ENCODE measurements at regions not wholly inside any gene's neighbourhood (a gene's known extent, or its start where the extent isn't known, plus 50 kb on each side); places are given as distances from the start of the nearest gene placed in this dataset.

- ChIA-PET POLR2A (no interaction called here), CTCF (no interaction called here)
- DNase-seq (ENCODE audit: low read depth, low spot score), result no peak
- intact Hi-C loops (cut with micrococcal nuclease; ENCODE audit: unreplicated experiment), result no loop called here
- Histone ChIP-seq H3K27me3 (ENCODE audit: control insufficient read depth, insufficient read depth, low read length) (no peaks in the 10 kb centered on the region; the same call in none of the 2 replicates), H3K27ac (ENCODE audit: low read length) (no peak overlapping the region), H3K9me3 (ENCODE audit: control insufficient read depth, insufficient read depth, low read depth, low read length) (no peaks in the 10 kb centered on the region), H3K4me1 (ENCODE audit: control insufficient read depth, insufficient read depth, low read length) (no peaks in the 10 kb centered on the region), H3K4me3 (ENCODE audit: low read depth in 2 of 2, low read length in 2 of 2) (no peak overlapping the region), H3K36me3 (ENCODE audit: control insufficient read depth, insufficient read depth, low read length) (no peaks in the 10 kb centered on the region)
- BruUV-seq (replicated peaks), result no TSS peak
- ATAC-seq, result no peak
- no peak for TF ChIP-seq POLR2AphosphoS5 (IDR thresholded peaks at IDR 0.05; ENCODE audit: low read depth, low read length)
- no peak for TF ChIP-seq SIN3A (IDR thresholded peaks at IDR 0.05; ENCODE audit: borderline replicate concordance, insufficient read depth, low read depth, low read length)
- TF ChIP-seq TCF7L2 (IDR thresholded peaks at IDR 0.05; ENCODE audit: low read depth, low read length), result no peak
- TF ChIP-seq, protein P1, sequence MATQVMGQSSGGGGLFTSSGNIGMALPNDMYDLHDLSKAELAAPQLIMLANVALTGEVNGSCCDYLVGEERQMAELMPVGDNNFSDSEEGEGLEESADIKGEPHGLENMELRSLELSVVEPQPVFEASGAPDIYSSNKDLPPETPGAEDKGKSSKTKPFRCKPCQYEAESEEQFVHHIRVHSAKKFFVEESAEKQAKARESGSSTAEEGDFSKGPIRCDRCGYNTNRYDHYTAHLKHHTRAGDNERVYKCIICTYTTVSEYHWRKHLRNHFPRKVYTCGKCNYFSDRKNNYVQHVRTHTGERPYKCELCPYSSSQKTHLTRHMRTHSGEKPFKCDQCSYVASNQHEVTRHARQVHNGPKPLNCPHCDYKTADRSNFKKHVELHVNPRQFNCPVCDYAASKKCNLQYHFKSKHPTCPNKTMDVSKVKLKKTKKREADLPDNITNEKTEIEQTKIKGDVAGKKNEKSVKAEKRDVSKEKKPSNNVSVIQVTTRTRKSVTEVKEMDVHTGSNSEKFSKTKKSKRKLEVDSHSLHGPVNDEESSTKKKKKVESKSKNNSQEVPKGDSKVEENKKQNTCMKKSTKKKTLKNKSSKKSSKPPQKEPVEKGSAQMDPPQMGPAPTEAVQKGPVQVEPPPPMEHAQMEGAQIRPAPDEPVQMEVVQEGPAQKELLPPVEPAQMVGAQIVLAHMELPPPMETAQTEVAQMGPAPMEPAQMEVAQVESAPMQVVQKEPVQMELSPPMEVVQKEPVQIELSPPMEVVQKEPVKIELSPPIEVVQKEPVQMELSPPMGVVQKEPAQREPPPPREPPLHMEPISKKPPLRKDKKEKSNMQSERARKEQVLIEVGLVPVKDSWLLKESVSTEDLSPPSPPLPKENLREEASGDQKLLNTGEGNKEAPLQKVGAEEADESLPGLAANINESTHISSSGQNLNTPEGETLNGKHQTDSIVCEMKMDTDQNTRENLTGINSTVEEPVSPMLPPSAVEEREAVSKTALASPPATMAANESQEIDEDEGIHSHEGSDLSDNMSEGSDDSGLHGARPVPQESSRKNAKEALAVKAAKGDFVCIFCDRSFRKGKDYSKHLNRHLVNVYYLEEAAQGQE (IDR thresholded peaks at IDR 0.05; ENCODE audit: insufficient read depth in 1 of 2, low read depth in 2 of 2, low read length in 1 of 2), result no peak
- TF ChIP-seq CTCF (IDR thresholded peaks at IDR 0.05), result no peak
- in situ Hi-C loops (cut with HindIII; ENCODE audit: low pct_unique_long_range_greater_than_20kb, low sequenced_read_pairs), result no loop called here
Observed at GRCh38 chr22:48244388-48245195, 1482.1 kb downstream of the TBC1D22A start.

DNA sequence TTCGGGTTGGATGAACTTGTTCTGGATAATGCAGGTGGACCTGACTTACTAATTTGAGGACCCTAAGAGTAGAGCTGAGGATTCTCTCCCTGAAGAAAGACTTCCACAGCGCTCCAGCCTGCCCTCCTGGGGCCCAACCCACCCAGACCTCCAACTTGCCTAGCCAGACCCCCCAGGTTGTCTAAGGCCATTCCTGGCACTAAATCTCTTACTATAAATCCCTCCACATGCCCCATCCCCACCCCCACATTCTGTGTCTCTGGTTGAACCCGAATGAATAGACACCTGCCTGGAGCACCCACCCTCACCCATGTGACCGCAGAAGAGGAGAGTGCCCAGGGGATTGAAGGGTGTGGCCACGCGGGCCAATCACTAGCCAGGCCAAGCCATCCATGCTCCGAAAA, 1480.0 kb downstream of the TBC1D22A start:
- DNase-seq (ENCODE audit: low read depth, low spot score) (no peak), ATAC-seq (no peak)
- BruUV-seq (replicated peaks), result no TSS peak
- Histone ChIP-seq H3K4me1 (ENCODE audit: control insufficient read depth, insufficient read depth, low read length) (no peaks in the 10 kb centered on the region), H3K27ac (ENCODE audit: low read length) (no peak overlapping the region), H3K4me3 (ENCODE audit: low read depth in 2 of 2, low read length in 2 of 2) (no peak overlapping the region), H3K9me3 (ENCODE audit: control insufficient read depth, insufficient read depth, low read depth, low read length) (no peaks in the 10 kb centered on the region), H3K27me3 (ENCODE audit: control insufficient read depth, insufficient read depth, low read length) (no peaks in the 10 kb centered on the region; the same call in none of the 2 replicates), H3K36me3 (ENCODE audit: control insufficient read depth, insufficient read depth, low read length) (no peaks in the 10 kb centered on the region)
- ChIA-PET CTCF (no interaction called here), POLR2A (no interaction called here)
- intact Hi-C loops (cut with micrococcal nuclease; ENCODE audit: unreplicated experiment) (no loop called here), in situ Hi-C loops (cut with HindIII; ENCODE audit: low pct_unique_long_range_greater_than_20kb, low sequenced_read_pairs) (no loop called here)
- TF ChIP-seq TCF7L2 (IDR thresholded peaks at IDR 0.05; ENCODE audit: low read depth, low read length) (no peak), SIN3A (IDR thresholded peaks at IDR 0.05; ENCODE audit: borderline replicate concordance, insufficient read depth, low read depth, low read length) (no peak), POLR2AphosphoS5 (IDR thresholded peaks at IDR 0.05; ENCODE audit: low read depth, low read length) (no peak), CTCF (IDR thresholded peaks at IDR 0.05) (no peak)
- TF ChIP-seq, protein P1 (IDR thresholded peaks at IDR 0.05; ENCODE audit: insufficient read depth in 1 of 2, low read depth in 2 of 2, low read length in 1 of 2), result no peak

All from Panc1 (cell line).